NCI-H2227 (cell line): ENCODE measurements at regions not wholly inside any gene's neighbourhood (a gene's known extent, or its start where the extent isn't known, plus 50 kb on each side); places are given as distances from the start of the nearest gene placed in this dataset.
"Not testable (repeated sequence)": the region's sequence is repeated elsewhere in the genome, so short reads cannot be mapped to it uniquely, and the experiment has no call there.

Experiments used
- DNase-seq: peaks from one replicate; lab custom pipeline; 2025; ENCODE audit not compliant: unreplicated experiment; lab: John Stamatoyannopoulos, UW

DNA sequence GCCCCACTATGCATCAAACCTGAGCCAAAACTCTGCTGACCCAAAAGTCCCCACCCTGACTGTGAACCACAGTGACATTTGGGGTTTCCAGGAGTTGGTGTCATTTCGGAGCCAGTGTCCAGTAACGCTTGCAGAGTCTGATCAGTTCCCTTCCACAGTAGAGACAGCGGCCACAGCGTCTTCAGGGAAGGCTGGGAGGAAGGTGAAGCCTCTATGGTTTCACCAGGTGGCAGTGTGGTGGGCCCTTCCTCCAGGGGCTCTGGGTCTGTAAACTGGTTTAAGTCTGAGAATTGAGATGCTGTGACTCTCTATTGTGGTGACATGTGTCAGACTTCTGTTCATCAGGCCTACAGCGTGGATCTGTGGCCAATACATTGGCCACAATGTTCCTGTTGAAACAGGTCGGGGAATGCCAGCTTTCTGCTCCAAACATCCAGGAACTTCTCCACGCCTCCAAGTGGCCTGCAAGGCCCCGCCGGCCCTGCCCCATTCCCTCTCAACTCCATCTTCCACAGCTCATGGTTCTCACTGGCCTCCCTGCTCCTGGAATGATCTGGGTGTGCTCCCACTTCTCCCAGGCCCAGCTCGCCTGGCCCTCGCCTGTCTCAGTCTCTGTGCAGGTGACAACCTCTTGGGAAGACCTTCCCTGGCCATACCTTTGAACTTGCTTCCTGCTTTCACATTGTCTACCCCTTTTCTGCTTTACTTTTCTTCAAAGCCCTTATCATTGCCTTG is 124.5 kb upstream of the FAM20C start:
- DNase-seq: no peak

GRCh38 chr7:68629-69028 is 123.7 kb upstream of the FAM20C start:
- DNase-seq: no peak

GRCh38 chr7:69052-69451 is 123.3 kb upstream of the FAM20C start:
- not testable (repeated sequence) for DNase-seq

DNA sequence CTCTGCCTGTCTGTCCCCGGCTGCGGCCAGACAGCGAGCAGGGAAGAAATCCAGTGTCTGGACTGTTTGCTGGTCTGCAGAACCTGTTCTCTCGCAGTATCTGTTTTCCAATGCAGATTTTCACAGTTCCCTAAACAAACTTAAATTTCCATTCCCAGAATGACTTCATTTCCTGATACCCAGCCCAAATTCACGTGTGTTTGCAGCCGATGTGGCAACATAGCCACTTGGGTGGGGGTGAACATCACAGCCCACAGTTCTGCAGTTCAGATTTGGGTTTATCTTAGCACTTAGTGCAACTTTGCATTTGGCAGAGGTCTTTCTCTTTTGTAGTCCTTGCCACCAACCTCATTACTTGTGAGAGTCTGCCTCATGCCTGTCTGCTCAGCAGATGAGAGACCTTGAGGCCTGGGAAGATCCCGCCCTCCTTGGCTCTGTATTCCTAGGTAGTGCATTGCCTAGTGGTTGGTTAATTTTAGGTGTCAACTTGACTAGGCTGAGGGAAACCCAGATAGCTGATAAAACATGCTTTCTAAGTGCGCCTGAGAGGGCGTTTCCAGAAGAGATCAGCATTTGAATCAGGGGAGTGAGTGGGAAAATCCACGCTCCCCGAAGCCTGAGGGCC is 122.8 kb upstream of the FAM20C start:
- not testable (repeated sequence) for DNase-seq

- not testable (repeated sequence) for DNase-seq
Measured at GRCh38 chr7:70207-70606, 122.2 kb upstream of the FAM20C start.

GRCh38 chr7:70989-71388 is 121.4 kb upstream of the FAM20C start:
- not testable (repeated sequence) for DNase-seq

DNA sequence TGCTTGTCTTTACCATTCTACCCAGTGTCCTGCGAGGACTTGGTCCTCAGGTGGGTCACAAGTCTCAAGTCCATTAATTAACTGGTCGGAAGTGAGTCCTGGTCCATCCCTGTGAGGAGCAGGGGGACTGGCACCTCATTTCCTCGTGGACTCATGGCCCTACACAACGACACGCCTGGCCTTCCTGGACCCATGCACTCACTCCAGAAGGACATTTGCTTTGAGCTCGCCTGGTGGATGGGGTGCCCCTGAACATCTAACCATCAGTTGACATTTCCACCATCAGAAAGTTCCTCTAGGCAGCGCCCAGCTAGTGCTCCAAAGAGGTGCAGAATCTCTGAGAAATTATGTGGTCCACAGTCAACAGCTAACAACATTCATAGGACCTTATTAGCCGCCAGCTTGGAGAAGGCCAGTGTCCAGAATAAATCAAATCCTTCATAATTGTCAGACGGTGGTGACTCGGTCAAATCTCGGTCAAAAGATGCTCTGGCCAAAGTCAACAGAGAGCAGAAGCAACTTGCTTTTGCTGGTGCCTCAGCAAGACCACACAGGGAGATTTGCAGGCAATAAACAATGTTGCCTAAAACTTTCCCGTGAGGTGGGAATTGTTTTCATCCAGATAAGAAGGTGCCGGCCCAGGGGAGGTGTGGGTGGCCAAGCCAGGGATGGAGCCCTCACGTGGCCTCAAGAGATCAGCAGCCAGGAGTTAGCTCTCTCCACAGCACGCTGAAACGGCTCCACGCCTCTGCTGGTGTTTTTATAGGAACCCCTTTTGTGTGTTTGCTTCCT is 119.9 kb upstream of the FAM20C start:
- not testable (repeated sequence) for DNase-seq

GRCh38 chr7:73058-73331 is 119.4 kb upstream of the FAM20C start:
- DNase-seq: not testable (repeated sequence)

DNA sequence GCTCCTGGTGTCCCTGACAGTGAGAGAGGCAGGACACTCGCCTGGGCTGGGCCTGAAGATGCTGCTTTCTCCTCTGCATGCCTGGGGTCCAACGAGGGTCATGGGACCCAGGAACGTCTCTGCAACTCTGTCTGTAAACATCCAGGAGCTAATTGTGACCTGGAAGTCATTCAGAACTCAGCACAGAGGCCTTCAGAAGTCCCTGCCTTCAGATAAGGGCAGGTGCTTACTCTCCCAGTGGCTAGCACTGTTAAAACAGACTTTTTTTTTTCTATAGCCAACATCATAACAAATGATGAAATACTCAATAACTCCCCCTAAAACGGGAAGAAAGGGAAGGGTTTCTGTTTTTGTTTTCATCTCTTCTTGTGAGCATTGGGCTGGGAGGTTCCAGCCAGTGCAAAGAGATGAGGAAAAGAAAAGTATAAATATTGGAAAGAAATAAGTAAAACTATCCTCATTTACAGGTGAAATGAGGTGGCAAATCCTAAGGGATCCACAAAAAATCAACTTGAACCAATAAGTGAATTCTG is 118.3 kb upstream of the FAM20C start:
- DNase-seq: not testable (repeated sequence)

GRCh38 chr7:75511-75910 is 116.9 kb upstream of the FAM20C start:
- not testable (repeated sequence) for DNase-seq

GRCh38 chr7:76202-76601 is 116.2 kb upstream of the FAM20C start:
- not testable (repeated sequence) for DNase-seq

DNA sequence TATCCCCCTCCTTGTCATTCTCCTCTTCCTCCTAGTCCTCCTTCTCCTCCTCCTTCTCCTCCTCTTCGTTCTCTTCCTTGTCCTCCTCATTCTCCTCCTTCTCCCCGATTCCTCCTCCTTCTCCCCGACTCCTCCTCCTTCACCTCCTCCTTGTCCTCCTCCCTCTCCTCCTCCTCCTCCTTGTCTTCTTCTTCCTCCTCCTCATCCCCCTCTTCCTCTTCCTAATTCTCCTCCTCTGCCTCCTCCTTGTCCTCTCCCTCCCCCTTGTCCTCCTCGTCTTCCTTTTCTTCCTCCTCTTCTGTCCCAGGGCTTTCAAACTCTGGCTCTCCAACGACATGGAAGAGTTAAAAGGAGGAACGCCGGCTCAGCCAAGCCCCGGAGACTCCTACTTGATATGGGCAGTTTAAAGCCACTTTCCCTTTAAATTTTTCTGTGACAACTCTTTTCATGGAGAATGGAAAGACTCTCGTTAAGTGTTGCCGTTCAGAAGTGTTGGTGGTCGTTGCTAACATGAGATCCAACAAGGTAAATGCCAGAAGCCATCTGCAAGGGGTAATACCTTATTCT is 115.5 kb upstream of the FAM20C start:
- DNase-seq: not testable (repeated sequence)

GRCh38 chr7:78862-79261 is 113.5 kb upstream of the FAM20C start:
- DNase-seq: not testable (repeated sequence)

- not testable (repeated sequence) for DNase-seq
Measured at GRCh38 chr7:79400-80055, 112.8 kb upstream of the FAM20C start.

- no peak for DNase-seq
Measured at GRCh38 chr7:80259-81067, 111.9 kb upstream of the FAM20C start.

DNA sequence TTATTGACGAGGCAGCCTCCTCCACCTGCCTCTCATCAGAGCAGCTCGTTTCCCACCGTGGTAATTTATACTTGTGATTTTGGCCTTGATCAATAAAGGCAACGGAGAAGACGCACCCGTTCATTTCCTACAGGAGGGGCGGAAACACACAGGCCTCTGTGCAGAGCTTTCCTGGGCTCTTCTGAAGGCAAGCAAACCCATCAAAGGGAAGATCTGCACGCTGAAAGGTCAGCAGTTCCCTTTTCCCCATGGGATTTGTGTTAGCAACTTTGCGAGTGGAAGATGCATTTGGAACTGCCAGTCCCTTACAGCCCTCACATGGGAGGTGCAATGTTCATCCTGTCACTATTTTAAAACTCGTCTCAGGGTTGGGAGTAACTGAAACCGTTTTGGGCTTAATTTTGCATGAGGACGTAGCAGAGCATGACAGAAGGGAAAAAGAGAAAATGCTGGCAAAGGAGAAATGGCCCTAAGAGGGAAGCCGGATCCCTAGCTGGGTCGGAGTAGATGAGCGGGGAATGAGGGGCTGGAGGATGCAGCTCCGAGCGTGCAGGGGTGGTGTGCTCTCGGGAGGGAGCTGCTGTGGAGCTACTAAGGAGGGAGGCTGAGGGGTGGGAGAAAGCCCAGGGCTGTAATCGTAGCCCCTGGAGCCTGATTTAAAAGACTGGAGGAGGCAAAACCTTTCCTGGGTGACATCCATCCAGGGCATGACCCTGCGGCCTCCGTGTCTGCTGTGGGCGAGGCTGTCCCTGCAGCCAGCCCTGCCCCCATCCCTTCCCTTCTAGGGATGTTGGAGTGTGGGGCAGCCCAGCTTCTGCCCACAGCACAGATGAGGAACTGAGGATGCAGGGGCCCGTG is 111.1 kb upstream of the FAM20C start:
- DNase-seq: no peak

- no peak for DNase-seq
Measured at GRCh38 chr7:81926-82756, 110.2 kb upstream of the FAM20C start.

DNA sequence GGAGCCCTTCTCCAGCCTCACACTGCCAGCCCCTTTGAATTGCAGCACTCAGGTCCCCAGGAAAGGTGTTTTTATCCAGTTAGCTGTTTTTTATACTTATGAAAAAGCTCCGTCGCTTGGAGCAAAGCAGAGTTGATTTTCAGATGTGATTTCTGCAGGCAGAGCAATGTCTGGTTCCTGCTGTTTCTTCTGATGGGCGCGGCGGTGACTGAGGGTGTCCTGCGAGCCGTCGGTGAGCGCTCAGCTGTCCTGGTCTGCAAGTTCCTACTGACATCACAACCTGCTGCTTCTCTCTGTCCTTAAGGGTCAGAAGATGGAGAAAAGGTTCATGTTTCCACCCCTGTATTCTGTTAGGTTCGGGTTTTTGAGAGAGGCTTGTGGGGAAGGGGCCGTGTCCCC is 109.6 kb upstream of the FAM20C start:
- no peak for DNase-seq
